GM12878 (cell line): ENCODE measurements at regions not wholly inside any gene's neighbourhood (a gene's known extent, or its start where the extent isn't known, plus 50 kb on each side); places are given as distances from the start of the nearest gene placed in this dataset.

Experiments used
- ATAC-seq: fragments of 200-7000 bp; cut with Tn5 transposase; 3 replicates; pipeline ENCODE4 v1.9.1; 2020; ENCODE audit warnings: mild to moderate bottlenecking, moderate library complexity
- BruUV-seq: library from RNA; stranded (reverse); fragments of 400-500 nt; replicated peaks from 2 replicates; lab custom pipeline; 2021; lab: Mats Ljungman, UMichigan
- CTCF ChIA-PET: fragments of 300-600 bp; sonication (Branson Sonifier 250); formaldehyde crosslinking; extraction: SDS; loops from one replicate; lab custom pipeline; 2021; ENCODE audit warnings: inconsistent platforms; lab: Yijun Ruan, JAX
- POLR2A ChIA-PET: fragments of 350-600 bp; formaldehyde crosslinking; extraction: SDS; loops from one replicate; lab custom pipeline; 2021; ENCODE audit warnings: inconsistent platforms; lab: Charles Lee
- RAD21 ChIA-PET: fragments of 300-600 bp; sonication (Branson Sonifier 250); formaldehyde crosslinking; loops from one replicate; lab custom pipeline; 2023; ENCODE audit warnings: antibody characterized with exemption; ENCODE audit not compliant: unreplicated experiment; lab: Charles Lee
- SMC1A ChIA-PET: fragments of 300-600 bp; sonication (Branson Sonifier 250); formaldehyde crosslinking; loops from one replicate; lab custom pipeline; 2023; ENCODE audit not compliant: unreplicated experiment, uncharacterized antibody; lab: Charles Lee
- DNase-seq: peaks from one replicate; pipeline ENCODE4 v3.0.0-alpha.2; 2011; ENCODE audit warnings: low read depth, low spot score
- FAIRE-seq: peaks from 3 replicates; lab custom pipeline; 2011; peaks lifted over from hg19 to GRCh38; lab: Jason Lieb, UNC
- H2AFZ ChIP-seq: 2 replicates; pipeline ENCODE4 v1.6.0; 2011; ENCODE audit warnings: low read depth, low read length, control low read depth; ENCODE audit not compliant: control insufficient read depth
- H3K27ac ChIP-seq: 2 replicates; pipeline ENCODE4 v1.5.1; 2011; ENCODE audit warnings: control low read depth; ENCODE audit not compliant: control insufficient read depth, insufficient read depth
- H3K27me3 ChIP-seq, 2 experiments: replicated peaks in 1 of 2; 2 replicates each; pipeline versions ENCODE4 v1.6.0 to v1.6.1; 2011; ENCODE audit warnings: low read length in 1 of 2; ENCODE audit not compliant: control insufficient read depth in 2 of 2, insufficient read depth in 2 of 2
- H3K36me3 ChIP-seq, 2 experiments: 2 replicates each; pipeline ENCODE4 v1.5.1; 2011; ENCODE audit warnings: low read length in 1 of 2; ENCODE audit not compliant: control insufficient read depth in 2 of 2, insufficient read depth in 2 of 2
- H3K4me1 ChIP-seq: 2 replicates; pipeline ENCODE4 v1.6.1; 2011; ENCODE audit warnings: mild to moderate bottlenecking, low read length, moderate library complexity, mixed read lengths; ENCODE audit not compliant: control insufficient read depth, insufficient read depth
- H3K4me2 ChIP-seq: 2 replicates; pipeline ENCODE4 v1.6.0; 2011; ENCODE audit warnings: control low read depth; ENCODE audit not compliant: control insufficient read depth, insufficient read depth
- H3K4me3 ChIP-seq: fragments of 200-600 bp; sonication (generic); 2 replicates; pipeline ENCODE4 v1.5.1; 2016
- H3K79me2 ChIP-seq: 2 replicates; pipeline ENCODE4 v1.6.0; 2011; ENCODE audit warnings: low read length; ENCODE audit not compliant: control insufficient read depth, insufficient read depth
- H3K9ac ChIP-seq: 2 replicates; pipeline ENCODE4 v1.8.0; 2011; ENCODE audit warnings: low read length, control low read depth, mixed read lengths; ENCODE audit not compliant: control insufficient read depth, insufficient read depth
- H3K9me3 ChIP-seq: replicated peaks from 3 replicates; pipeline ENCODE4 v1.5.1; 2011; ENCODE audit warnings: mild to moderate bottlenecking, low read length; ENCODE audit not compliant: control insufficient read depth, insufficient read depth
- H4K20me1 ChIP-seq: 2 replicates; pipeline ENCODE4 v1.6.0; 2011; ENCODE audit not compliant: control insufficient read depth, insufficient read depth
- BACH1 ChIP-seq: fragments of 450-650 bp; IDR thresholded peaks from 2 replicates; pipeline ENCODE4 v1.6.1; 2017; ENCODE audit warnings: mild to moderate bottlenecking, borderline replicate concordance
- BCL3 ChIP-seq: IDR thresholded peaks from 2 replicates; pipeline ENCODE4 v1.6.1; 2011; ENCODE audit warnings: borderline replicate concordance, low read depth, mild to moderate bottlenecking, moderate library complexity, low read length; ENCODE audit not compliant: insufficient read depth, poor library complexity, severe bottlenecking
- CEBPZ ChIP-seq: fragments of 150-350 bp; IDR thresholded peaks from 2 replicates; pipeline ENCODE4 v1.6.1; 2016; ENCODE audit warnings: low read depth, low read length
- ETV6 ChIP-seq, 2 experiments: fragments of 450-650 bp in 1 of 2; IDR thresholded peaks in 1 of 2; conservative IDR thresholded peaks in 1 of 2; 2 replicates each; pipeline ENCODE4 v1.6.1; 2014; ENCODE audit warnings: antibody characterized with exemption in 1 of 2, borderline replicate concordance in 1 of 2, low read depth in 1 of 2, mild to moderate bottlenecking in 1 of 2, moderate library complexity in 1 of 2
- NFYB ChIP-seq: IDR thresholded peaks from 2 replicates; pipeline ENCODE4 v1.6.1; 2011; ENCODE audit warnings: low read depth, mild to moderate bottlenecking, low read length, improper control_type of control experiment, moderate library complexity; ENCODE audit not compliant: insufficient read depth
- RAD21 ChIP-seq: IDR thresholded peaks from 2 replicates; pipeline ENCODE4 v1.6.1; 2011; ENCODE audit warnings: mild to moderate bottlenecking, low read depth, low read length, moderate library complexity; ENCODE audit not compliant: insufficient read depth
- STAT3 ChIP-seq: IDR thresholded peaks from 2 replicates; pipeline ENCODE4 v1.6.1; 2011; ENCODE audit warnings: low read depth, low read length, improper control_type of control experiment
- ZNF274 ChIP-seq: IDR thresholded peaks from one replicate; pipeline ENCODE4 v1.8.0; 2011; ENCODE audit not compliant: insufficient read length, insufficient read depth
- WGBS: methylation state at CpG from one replicate; pipeline ENCODE4 v1.1.6; 2016; ENCODE audit warnings: low lambda C conversion rate; ENCODE audit not compliant: insufficient replicate concordance, insufficient coverage; ENCODE audit errors: missing lambda C conversion rate; 5-methylcytosine and 5-hydroxymethylcytosine counted together
- in situ Hi-C: fragments of 300-500 bp; cut with MboI; formaldehyde crosslinking; loops from 9 replicates; pipeline ENCODE4 v1.14.3; 2018; ENCODE audit warnings: mixed read lengths
- intact Hi-C: fragments of 100-400 bp; cut with micrococcal nuclease; formaldehyde crosslinking; loops from one replicate; pipeline ENCODE4 v1.14.2; 2022; ENCODE audit not compliant: unreplicated experiment

DNA sequence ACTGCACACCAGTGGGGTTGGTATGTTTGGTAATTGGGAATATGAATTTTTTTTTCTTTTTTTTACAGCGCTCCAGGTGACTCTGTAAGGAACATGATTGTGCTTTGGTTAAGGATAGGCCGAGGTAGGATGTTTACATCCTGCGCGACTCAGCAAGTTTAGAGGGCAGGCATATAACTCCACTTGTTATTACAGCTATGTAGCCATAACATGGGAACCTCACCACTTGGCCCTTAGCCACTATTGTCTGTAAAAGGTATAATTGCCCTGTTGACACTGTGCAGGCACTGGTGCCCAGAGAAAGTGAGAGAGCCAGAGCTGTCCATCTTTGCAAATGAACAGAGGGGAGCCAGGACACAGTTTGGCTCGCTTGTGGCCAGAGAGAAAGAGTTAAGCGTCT lies 172.9 kb downstream of the MCHR2 start:
- 72% methylated on average over 6 of the region's 6 CpGs for WGBS
- no peak overlapping the region for H3K4me2 ChIP-seq
- H3K27me3 ChIP-seq, result no peaks in the 10 kb centered on the region
- ATAC-seq, result no peak
- H3K4me1 ChIP-seq, result no peaks in the 10 kb centered on the region
- no peak for DNase-seq
- CTCF ChIA-PET, result interaction anchor here (1.0 to 1.1 kb wide), 2 partner anchors 9 kb away, joined by 3 read pairs; no protein-coding TSS in a partner anchor
- TF ChIP-seq STAT3 (no peak), BACH1 (no peak), NFYB (no peak), CEBPZ (no peak), BCL3 (no peak), ZNF274 (no peak), RAD21 (no peak), ETV6 (conservative IDR thresholded peaks at IDR 0.05 in 1 of 2, IDR thresholded peaks at IDR 0.05 in 1 of 2; ENCODE audit: borderline replicate concordance in 1 of 2, low read depth in 1 of 2) (no peak)
- TF ChIP-seq, all 136 proteins: peak for 0
- POLR2A ChIA-PET, result no interaction called here
- H3K36me3 ChIP-seq, result no peaks in the 10 kb centered on the region
- no peaks in the 10 kb centered on the region for H3K79me2 ChIP-seq
- FAIRE-seq, result no peak
- H4K20me1 ChIP-seq, result no peaks in the 10 kb centered on the region
- SMC1A ChIA-PET, result no interaction called here
- in situ Hi-C loops (no loop called here), intact Hi-C loops (no loop called here)
- H3K9me3 ChIP-seq, result no peaks in the 10 kb centered on the region
- no peak overlapping the region for H3K9ac ChIP-seq
- RAD21 ChIA-PET, result interaction anchor here (0.9 kb wide), 1 partner anchor 352 kb away, joined by 3 read pairs; no protein-coding TSS in a partner anchor
- no TSS peak for BruUV-seq
- H3K4me3 ChIP-seq, result no peak overlapping the region
- H2AFZ ChIP-seq, result no peak overlapping the region
- no peak overlapping the region for H3K27ac ChIP-seq
